HG03108 (cell line): ENCODE measurements at regions not wholly inside any gene's neighbourhood (a gene's known extent, or its start where the extent isn't known, plus 50 kb on each side); places are given as distances from the start of the nearest gene placed in this dataset.

Experiments
- ATAC-seq: cut with Tn5 transposase; IDR thresholded peaks from one replicate; pipeline ENCODE4 v1.9.1; 2021; ENCODE audit warnings: moderate library complexity; ENCODE audit not compliant: unreplicated experiment

DNA sequence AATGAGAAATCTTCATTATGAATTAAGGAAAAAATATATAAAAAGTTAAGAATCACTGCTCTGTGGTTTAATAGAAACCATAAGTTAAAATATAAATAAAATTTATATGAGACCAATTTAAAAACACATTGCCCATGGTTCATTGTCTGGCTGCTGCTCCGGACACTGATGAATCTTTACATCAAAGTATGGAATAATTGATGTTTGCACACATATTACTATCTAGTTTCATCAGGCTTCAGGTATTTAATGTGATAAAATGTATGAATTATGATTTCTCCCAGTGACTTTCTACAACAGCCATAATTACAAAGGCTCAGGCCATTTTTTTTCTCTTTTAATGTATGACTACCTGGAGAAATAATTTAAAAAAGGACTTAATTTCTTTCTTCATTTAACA lies 599.1 kb upstream of the PRMT6 start:
- no peak for ATAC-seq

GRCh38 chr1:106458866-106459265 lies 597.6 kb upstream of the PRMT6 start:
- ATAC-seq, result no peak

GRCh38 chr1:106459418-106459817 lies 597.1 kb upstream of the PRMT6 start:
- no peak for ATAC-seq

DNA sequence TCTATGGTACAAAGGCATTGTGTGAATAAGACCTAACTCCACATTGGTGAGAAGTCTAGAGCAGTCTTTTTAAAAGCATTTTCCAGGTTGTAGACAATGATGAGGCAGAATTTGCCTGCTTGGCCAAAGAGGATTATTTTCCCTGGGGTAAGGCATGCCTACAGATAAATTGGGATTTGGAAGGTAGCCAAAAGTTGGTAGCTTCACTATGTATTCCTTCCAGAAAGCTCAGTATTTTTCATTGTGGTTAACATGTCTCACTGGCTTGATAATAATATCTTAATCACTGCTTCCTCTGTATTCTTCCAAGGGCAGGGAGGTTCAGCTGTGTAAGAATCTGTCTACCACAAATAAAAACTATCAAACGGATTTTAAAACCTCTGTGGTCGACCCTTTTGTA lies 590.8 kb upstream of the PRMT6 start:
- ATAC-seq, result no peak

DNA sequence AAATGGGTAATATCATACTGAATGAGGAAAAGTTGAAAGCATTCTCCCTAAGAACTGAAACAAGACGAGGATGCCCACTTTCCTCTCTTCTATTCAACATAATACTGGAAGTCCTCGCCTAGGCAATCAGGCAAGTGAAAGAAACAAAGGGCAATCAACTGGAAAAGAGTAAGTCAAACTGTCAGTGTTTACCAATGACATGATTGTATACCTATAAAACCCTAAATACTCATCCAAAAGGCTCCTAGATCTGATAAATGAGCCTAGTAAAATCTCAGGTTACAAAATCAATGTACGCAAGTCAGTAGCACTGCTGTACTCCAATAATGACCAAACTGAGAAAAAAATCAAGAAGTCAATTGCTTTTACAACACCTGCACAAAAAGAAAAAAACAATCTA lies 575.8 kb upstream of the PRMT6 start:
- ATAC-seq, result no peak

- no peak for ATAC-seq
Measured at GRCh38 chr1:106492880-106493279, 563.6 kb upstream of the PRMT6 start.

DNA sequence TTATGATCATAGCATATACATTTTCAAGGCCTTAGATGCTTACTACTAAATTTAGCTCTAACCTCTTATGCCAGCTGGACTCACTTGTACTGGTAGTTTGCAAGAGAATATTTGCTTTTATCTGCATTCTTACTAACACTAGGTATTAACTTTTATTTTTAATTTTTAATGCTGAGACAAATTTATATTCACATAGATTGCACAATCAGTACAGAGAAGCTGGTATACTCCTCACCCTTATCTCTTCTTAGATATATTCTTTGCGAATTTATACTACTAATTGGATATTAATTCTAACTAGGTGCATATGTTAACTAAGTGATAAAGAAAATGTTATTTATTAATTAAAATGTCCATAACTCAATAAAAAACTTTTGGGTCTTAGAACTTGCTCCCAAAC lies 561.8 kb upstream of the PRMT6 start:
- ATAC-seq, result no peak

- no peak for ATAC-seq
Measured at GRCh38 chr1:106498238-106498637, 558.2 kb upstream of the PRMT6 start.

DNA sequence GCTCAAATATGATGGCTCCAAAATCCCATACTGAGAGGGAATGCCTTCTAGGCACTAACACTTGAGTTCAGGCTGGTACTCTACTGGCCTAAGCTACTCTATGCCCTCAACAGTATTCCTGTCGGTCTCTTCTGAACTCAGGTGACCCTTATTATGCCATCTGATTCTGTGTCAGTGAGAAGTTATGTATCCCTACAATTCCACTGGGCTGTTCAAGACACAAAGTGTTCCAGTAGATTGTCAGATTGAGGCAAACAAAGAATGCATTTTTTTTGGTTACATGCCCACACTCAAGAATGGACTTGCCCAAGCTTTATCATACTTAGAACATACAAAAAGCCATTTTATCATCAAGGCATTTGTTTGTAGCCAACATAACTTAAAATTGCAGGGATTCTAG lies 553.8 kb upstream of the PRMT6 start:
- no peak for ATAC-seq

GRCh38 chr1:106515375-106515774 lies 541.1 kb upstream of the PRMT6 start:
- ATAC-seq, result no peak

DNA sequence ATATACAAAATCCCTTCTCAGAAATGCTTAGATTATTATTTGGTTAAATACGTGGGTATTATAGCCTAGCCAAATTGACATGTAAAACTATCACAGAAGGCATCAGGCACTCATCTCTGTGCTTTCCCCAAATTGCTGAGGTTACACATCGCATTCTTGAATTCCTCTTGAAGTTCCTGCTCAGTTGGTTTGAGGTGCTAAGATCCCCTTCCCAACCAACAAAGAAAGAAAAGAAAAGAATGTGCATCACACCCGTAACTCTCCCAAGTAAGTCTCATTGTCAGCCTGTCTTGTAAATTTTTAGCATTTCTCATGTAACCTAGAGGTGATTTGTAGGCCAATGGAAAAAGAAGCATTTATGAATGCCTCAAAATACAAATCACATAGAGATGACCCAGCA lies 539.2 kb upstream of the PRMT6 start:
- ATAC-seq, result no peak

DNA sequence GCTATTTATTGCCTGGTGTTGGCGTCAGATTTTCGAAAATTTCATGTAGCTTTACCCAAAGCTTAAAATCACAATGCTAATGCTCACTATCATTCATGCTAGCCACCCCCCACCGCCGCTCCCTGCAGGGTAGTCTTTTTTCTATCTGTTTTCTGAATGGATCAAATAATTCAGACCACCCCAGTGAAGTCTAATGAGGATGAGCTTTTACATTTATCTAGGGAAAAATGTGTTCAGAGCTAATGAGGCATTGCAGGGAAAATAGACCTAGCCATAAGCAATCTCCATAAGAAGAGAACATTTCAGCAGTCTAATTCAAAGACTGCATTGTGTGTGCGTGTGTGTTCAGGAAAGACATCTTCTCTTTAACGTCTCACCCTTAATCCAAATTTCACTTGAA lies 533.0 kb upstream of the PRMT6 start:
- ATAC-seq, result no peak

GRCh38 chr1:106524631-106525030 lies 531.8 kb upstream of the PRMT6 start:
- no peak for ATAC-seq

DNA sequence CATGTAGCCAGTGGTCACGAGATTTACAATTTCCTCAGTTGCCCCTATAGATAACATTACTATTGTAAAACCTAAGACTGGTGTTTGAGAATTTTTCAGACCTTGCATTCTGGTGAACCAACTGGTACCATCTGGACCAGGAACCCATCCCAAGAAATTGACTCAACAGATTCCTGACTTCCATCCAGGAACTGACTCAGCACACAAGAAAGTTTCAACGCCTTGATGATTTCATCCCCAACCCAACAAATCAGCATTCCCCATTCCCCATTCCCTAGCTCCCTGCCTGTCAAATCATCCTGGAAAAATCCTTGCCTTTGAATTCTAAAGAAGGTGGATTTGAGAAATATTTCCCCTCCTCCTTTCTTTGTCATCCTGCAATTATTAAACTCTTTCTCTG lies 529.8 kb upstream of the PRMT6 start:
- ATAC-seq, result no peak

DNA sequence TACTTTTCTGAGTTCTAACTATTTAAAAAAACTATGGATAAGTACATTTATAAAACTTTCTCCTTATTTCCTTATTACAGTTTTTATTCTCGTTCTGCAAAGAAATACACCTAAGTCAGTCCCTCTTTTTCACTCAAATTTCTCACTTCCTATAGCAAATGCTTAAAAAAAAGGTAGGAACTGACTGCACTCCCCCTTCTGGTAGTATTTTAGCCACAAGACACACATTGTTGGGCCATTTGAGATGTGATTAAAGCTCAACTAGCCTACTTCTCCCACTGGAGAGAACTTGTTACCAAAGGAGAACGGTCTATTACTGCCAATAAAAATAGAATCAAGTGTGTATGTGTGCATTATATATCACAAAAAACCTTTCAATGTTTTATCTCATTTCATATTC lies 521.9 kb upstream of the PRMT6 start:
- no peak for ATAC-seq

GRCh38 chr1:106536741-106537140 lies 519.7 kb upstream of the PRMT6 start:
- no peak for ATAC-seq

DNA sequence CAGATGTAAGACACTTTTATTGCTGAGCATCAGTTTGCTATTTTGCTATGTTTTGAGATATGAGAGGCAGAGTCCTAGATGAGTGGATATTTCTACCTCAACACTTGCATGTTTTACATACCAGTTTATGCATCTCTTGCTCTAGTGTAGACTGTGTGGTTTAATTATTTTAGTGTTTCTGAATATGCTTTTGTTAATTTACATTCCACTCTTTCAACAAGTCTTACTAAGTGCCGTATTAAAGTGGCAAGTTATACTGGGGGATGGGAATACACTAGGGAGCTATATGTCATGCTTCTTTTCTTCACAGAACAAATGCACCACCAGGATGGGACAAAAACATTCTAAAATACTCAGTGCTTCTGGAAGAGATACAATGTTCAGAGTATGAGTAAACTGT lies 507.7 kb upstream of the PRMT6 start:
- ATAC-seq, result no peak

DNA sequence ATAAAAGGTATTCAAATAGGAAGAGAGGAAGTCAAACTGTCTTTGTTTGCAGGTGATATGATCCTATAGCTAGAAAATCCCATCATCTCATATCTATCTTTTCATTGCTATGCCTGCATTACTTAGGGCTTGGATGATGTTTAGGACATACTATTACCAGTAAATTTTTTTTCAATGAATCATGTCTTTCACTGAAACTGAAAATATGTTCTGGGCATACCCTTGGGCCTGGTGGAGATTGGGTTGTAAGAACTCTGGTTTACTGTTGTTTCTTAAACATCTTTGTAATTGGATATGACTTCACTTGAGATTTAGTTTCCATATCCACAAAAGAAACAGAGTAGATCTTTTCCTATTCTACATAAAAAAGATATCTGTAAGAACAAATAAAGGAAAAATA lies 502.2 kb upstream of the PRMT6 start:
- ATAC-seq, result no peak

- no peak for ATAC-seq
Measured at GRCh38 chr1:106555571-106555970, 500.9 kb upstream of the PRMT6 start.

GRCh38 chr1:106564192-106564591 lies 492.3 kb upstream of the PRMT6 start:
- no peak for ATAC-seq

DNA sequence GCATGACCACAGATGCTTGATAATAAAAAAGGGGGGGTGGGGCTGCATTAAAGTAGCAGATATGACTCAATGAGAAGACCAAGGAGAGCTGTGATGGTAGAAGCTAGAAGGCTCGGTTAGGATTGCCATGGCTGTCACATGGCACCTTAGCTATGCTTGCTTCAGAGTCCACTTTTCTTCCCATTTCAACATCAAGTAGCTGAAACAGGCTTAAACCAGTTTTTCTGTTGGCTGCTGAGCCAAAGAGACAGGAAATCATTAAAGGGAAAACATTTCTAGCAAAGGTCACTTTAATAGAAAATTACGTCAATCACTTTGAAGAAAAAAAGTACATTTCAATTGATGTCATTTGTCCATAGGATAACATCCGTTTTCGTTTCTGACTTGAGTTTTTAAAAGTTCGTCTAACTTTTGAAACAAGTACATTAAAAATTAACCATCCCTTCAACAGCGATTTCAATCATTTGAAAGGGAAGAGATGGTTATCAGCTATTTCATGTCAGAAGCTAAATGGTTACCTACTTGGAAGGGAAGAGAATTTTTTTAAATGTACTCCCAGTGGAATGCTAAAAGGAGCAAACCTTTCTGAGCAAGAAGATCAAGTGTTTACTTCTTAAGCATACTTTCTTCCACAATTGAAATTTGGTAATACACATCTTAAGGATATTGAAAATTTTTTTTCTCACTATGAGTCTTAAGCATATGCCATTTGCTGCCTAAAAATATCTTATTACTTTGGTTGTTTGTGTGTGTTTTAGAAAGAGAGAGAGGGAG lies 488.1 kb upstream of the PRMT6 start:
- ATAC-seq, result no peak

DNA sequence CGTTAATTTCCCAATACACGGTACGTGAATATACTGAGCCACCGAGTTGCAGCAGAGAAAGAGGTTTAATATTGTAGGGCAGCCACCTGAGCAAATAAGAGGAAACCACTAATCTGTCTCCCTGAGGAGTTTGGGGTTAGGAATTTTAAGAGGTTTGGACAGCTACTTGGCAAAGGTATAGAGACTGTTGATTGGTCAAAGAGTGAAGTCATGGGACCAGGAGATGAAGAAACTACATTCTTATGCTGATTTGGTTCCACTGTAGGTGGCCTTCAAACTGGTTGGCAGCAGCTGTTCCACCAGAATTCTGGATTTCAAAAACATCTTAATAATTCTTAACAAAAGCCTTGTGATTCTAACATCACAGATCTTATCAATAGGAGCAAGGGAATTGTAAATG lies 485.4 kb upstream of the PRMT6 start:
- ATAC-seq, result no peak

GRCh38 chr1:106584107-106584506 lies 472.4 kb upstream of the PRMT6 start:
- no peak for ATAC-seq
